ENCODE measurements at regions not wholly inside any gene's neighbourhood (a gene's known extent, or its start where the extent isn't known, plus 50 kb on each side); places are given as distances from the start of the nearest gene placed in this dataset.

GRCh38 chr9:27950382-27950781 is 377.1 kb upstream of the C9orf72 start:
- no peak for DNase-seq (ENCODE audit: low read depth)
- H3K4me3 ChIP-seq (replicated peaks; ENCODE audit: low read depth, low read length) = no peak overlapping the region
- TF ChIP-seq CTCF (IDR thresholded peaks at IDR 0.05; ENCODE audit: low read length, missing control alignments) = no peak

GRCh38 chr9:27954858-27955257 is 381.6 kb upstream of the C9orf72 start:
- no peak for DNase-seq (ENCODE audit: low read depth)
- TF ChIP-seq CTCF (IDR thresholded peaks at IDR 0.05; ENCODE audit: low read length, missing control alignments) = no peak
- H3K4me3 ChIP-seq (replicated peaks; ENCODE audit: low read depth, low read length) = no peak overlapping the region

- H3K4me3 ChIP-seq (replicated peaks; ENCODE audit: low read depth, low read length) = no peak overlapping the region
- TF ChIP-seq CTCF (IDR thresholded peaks at IDR 0.05; ENCODE audit: low read length, missing control alignments) = no peak
- DNase-seq (ENCODE audit: low read depth) = no peak
These were observed 390.6 kb upstream of the C9orf72 start for GRCh38 chr9:27963836-27964235.

- no peak for TF ChIP-seq CTCF (IDR thresholded peaks at IDR 0.05; ENCODE audit: low read length, missing control alignments)
- H3K4me3 ChIP-seq (replicated peaks; ENCODE audit: low read depth, low read length) = no peak overlapping the region
- DNase-seq (ENCODE audit: low read depth) = no peak
These were observed 393.9 kb upstream of the C9orf72 start for GRCh38 chr9:27967210-27967609.

- H3K4me3 ChIP-seq (replicated peaks; ENCODE audit: low read depth, low read length) = no peak overlapping the region
- TF ChIP-seq CTCF (IDR thresholded peaks at IDR 0.05; ENCODE audit: low read length, missing control alignments) = no peak
- no peak for DNase-seq (ENCODE audit: low read depth)
These were observed 404.6 kb upstream of the C9orf72 start for GRCh38 chr9:27977931-27978330.

- no peak for DNase-seq (ENCODE audit: low read depth)
- no peak for TF ChIP-seq CTCF (IDR thresholded peaks at IDR 0.05; ENCODE audit: low read length, missing control alignments)
These were observed 412.4 kb upstream of the C9orf72 start for GRCh38 chr9:27985714-27986113.

GRCh38 chr9:27990524-27990923 is 417.2 kb upstream of the C9orf72 start:
- DNase-seq (ENCODE audit: low read depth) = no peak
- TF ChIP-seq CTCF (IDR thresholded peaks at IDR 0.05; ENCODE audit: low read length, missing control alignments) = no peak
- H3K4me3 ChIP-seq (replicated peaks; ENCODE audit: low read depth, low read length) = no peak overlapping the region

More at GRCh38 chr9:27985714-27986113, 412.4 kb upstream of the C9orf72 start:
- H3K4me3 ChIP-seq (replicated peaks; ENCODE audit: low read depth, low read length) = no peak overlapping the region

Data from fibroblast of pulmonary artery (primary cell).